Neuronal stem cell (in vitro differentiated cells): ENCODE measurements at regions not wholly inside any gene's neighbourhood (a gene's known extent, or its start where the extent isn't known, plus 50 kb on each side); places are given as distances from the start of the nearest gene placed in this dataset.

Experiments used
- DNase-seq: peaks from one replicate; pipeline ENCODE4 v3.0.0-alpha.2; 2013; ENCODE audit warnings: low spot score
- H2AFZ ChIP-seq: one replicate; pipeline ENCODE4 v1.6.1; 2013; ENCODE audit warnings: mild to moderate bottlenecking, low read length, inconsistent platforms
- H2AK5ac ChIP-seq: 2 replicates; pipeline ENCODE4 v1.6.1; 2013; ENCODE audit warnings: low read depth, mild to moderate bottlenecking, inconsistent platforms, low read length, moderate library complexity, mixed read lengths
- H2BK120ac ChIP-seq: 2 replicates; pipeline ENCODE4 v1.6.1; 2013; ENCODE audit warnings: low read depth, mild to moderate bottlenecking, inconsistent platforms, low read length, moderate library complexity, mixed read lengths
- H2BK12ac ChIP-seq: one replicate; pipeline ENCODE4 v1.6.1; 2013; ENCODE audit warnings: low read length, inconsistent platforms
- H2BK15ac ChIP-seq: 2 replicates; pipeline ENCODE4 v1.6.1; 2013; ENCODE audit warnings: mild to moderate bottlenecking, low read length, inconsistent platforms, mixed read lengths
- H2BK5ac ChIP-seq: one replicate; pipeline ENCODE4 v1.6.1; 2013; ENCODE audit warnings: inconsistent platforms, mild to moderate bottlenecking, low read length, moderate library complexity
- H3K14ac ChIP-seq: one replicate; pipeline ENCODE4 v1.6.1; 2013; ENCODE audit warnings: low read length, inconsistent platforms
- H3K18ac ChIP-seq: 2 replicates; pipeline ENCODE4 v1.6.1; 2013; ENCODE audit warnings: low read length, inconsistent platforms
- H3K23ac ChIP-seq: 2 replicates; pipeline ENCODE4 v1.6.1; 2013; ENCODE audit warnings: low read depth, mild to moderate bottlenecking, mixed read lengths, low read length, inconsistent platforms; ENCODE audit not compliant: poor library complexity
- H3K27ac ChIP-seq: replicated peaks from 3 replicates; pipeline ENCODE4 v1.5.1; 2013; ENCODE audit warnings: low read length, inconsistent platforms
- H3K27me3 ChIP-seq, 3 experiments: 2 replicates each; pipeline ENCODE4 v1.6.1; 2013; ENCODE audit warnings: low read length in 3 of 3, mild to moderate bottlenecking in 2 of 3, inconsistent platforms in 1 of 3, low read depth in 1 of 3, mixed read lengths in 1 of 3, moderate library complexity in 1 of 3; ENCODE audit not compliant: control insufficient read depth in 3 of 3, insufficient read depth in 3 of 3
- H3K36me3 ChIP-seq, 2 donors: replicated peaks in 1 of 2; 2 replicates each; pipeline ENCODE4 v1.6.1; 2013; ENCODE audit warnings: low read length in 2 of 2; ENCODE audit not compliant: control insufficient read depth in 2 of 2, insufficient read depth in 2 of 2
- H3K4ac ChIP-seq: 2 replicates; pipeline ENCODE4 v1.6.1; 2013; ENCODE audit warnings: inconsistent platforms, mild to moderate bottlenecking, low read length, moderate library complexity
- H3K4me1 ChIP-seq, 2 donors: 1 replicate in 1 of 2; 2 replicates in 1 of 2; pipeline ENCODE4 v1.6.1; 2013; ENCODE audit warnings: low read length in 2 of 2, low read depth in 1 of 2; ENCODE audit not compliant: control insufficient read depth in 2 of 2, insufficient read depth in 1 of 2
- H3K4me2 ChIP-seq: one replicate; pipeline ENCODE4 v1.6.1; 2013; ENCODE audit warnings: mild to moderate bottlenecking, low read length, inconsistent platforms; ENCODE audit not compliant: insufficient read depth, poor library complexity, severe bottlenecking
- H3K4me3 ChIP-seq, 2 donors: 2 replicates each; pipeline ENCODE4 v1.5.1; 2013; ENCODE audit warnings: low read length in 2 of 2, mild to moderate bottlenecking in 2 of 2, inconsistent platforms in 1 of 2, moderate library complexity in 1 of 2
- H3K79me1 ChIP-seq: one replicate; pipeline ENCODE4 v1.6.1; 2013; ENCODE audit warnings: low read depth, mild to moderate bottlenecking, inconsistent platforms, low read length, moderate library complexity
- H3K9ac ChIP-seq: one replicate; pipeline ENCODE4 v1.6.1; 2013; ENCODE audit warnings: mild to moderate bottlenecking, low read depth, low read length, inconsistent platforms; ENCODE audit not compliant: poor library complexity
- H3K9me3 ChIP-seq, 2 donors: replicated peaks in 1 of 2; 2 replicates each; pipeline versions ENCODE3 to v1.6.1; 2013; ENCODE audit warnings: low read length in 2 of 2, mild to moderate bottlenecking in 2 of 2, inconsistent platforms in 1 of 2, low read depth in 1 of 2, mixed read lengths in 1 of 2, moderate library complexity in 1 of 2; ENCODE audit not compliant: control insufficient read depth in 2 of 2, insufficient read depth in 1 of 2
- H4K8ac ChIP-seq: one replicate; pipeline ENCODE4 v1.6.1; 2013; ENCODE audit warnings: low read depth, mild to moderate bottlenecking, inconsistent platforms, low read length, moderate library complexity
- H4K91ac ChIP-seq: one replicate; pipeline ENCODE4 v1.6.1; 2013; ENCODE audit warnings: low read length, low read depth, mild to moderate bottlenecking, inconsistent platforms; ENCODE audit not compliant: poor library complexity
- WGBS, 2 donors: extraction: QIAGEN DNeasy Blood & Tissue Kit; methylation state at CpG; one replicate each; pipeline ENCODE4 v1.1.7; 2013; ENCODE audit warnings: missing lambda C conversion rate in 2 of 2, mixed read lengths in 1 of 2; ENCODE audit not compliant: insufficient read length in 2 of 2, insufficient replicate concordance in 1 of 2; ENCODE audit errors: extremely low coverage in 2 of 2; 5-methylcytosine and 5-hydroxymethylcytosine counted together

DNA sequence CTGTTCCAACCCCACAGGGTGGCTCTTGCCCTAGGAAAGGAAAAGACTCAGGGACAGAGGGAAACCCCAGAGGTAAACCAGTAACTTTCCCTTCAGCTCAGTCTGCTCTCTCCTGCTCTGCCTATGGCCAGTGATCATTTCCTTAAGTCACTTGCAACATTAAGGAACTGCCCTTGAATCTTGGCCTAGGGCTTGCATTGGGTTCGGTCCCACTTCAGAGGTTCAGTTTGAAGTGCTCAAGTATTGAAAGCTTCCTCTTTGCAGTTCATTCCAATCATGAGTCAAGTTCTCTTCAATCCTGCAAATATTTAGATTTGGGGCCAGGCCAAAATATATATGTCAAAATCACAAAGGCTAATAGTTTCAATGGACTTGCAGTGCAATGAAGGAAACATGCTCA, 97.7 kb upstream of the IRF2BP2 start:
- no peaks in the 10 kb centered on the region for H3K79me1 ChIP-seq
- no peaks in the 10 kb centered on the region for H3K27me3 ChIP-seq
- H3K4me3 ChIP-seq = no peak overlapping the region
- H3K9me3 ChIP-seq = peaks cover 0 to 2% of the 10 kb centered on the region in 2 donors
- WGBS, 2 donors = no CpG with 5 or more reads among the region's 1 CpG
- DNase-seq = no peak
- no peak overlapping the region for H3K23ac ChIP-seq
- no peak overlapping the region for H2BK5ac ChIP-seq
- H2BK120ac ChIP-seq = no peak overlapping the region
- no peak overlapping the region for H3K4me2 ChIP-seq
- no peak overlapping the region for H2AK5ac ChIP-seq
- H3K18ac ChIP-seq = no peak overlapping the region
- no peak overlapping the region for H3K4ac ChIP-seq
- no peak overlapping the region for H2BK12ac ChIP-seq
- H2BK15ac ChIP-seq = no peak overlapping the region
- no peak overlapping the region for H4K8ac ChIP-seq
- H2AFZ ChIP-seq = no peak overlapping the region
- no peak overlapping the region for H4K91ac ChIP-seq
- peaks cover 0 to 2% of the 10 kb centered on the region in 2 donors for H3K4me1 ChIP-seq
- no peak overlapping the region for H3K9ac ChIP-seq
- H3K36me3 ChIP-seq = no peaks in the 10 kb centered on the region
- no peak overlapping the region for H3K27ac ChIP-seq
- H3K14ac ChIP-seq = no peak overlapping the region

DNA sequence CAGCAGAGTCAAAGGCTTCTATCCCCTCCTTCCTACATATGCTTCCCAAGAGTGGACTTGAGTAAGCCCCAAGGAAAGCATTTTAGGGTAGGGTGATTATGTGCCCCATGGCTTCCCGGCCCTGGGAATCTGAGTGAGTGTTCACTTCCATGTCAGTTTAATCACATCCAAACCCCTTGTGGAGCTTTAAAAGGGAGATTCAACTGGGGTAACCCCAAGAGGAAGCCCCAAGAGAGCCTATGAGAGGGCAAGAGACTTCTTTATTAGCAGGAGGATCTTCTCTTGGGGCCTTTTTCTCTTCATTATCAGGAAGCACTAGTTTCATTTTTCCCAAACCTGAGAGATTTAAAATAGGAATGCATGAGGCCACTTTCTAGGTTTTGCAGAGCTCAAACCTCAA, 97.0 kb upstream of the IRF2BP2 start:
- Histone ChIP-seq H3K23ac (no peak overlapping the region), H3K4me1 (peaks cover 0 to 2% of the 10 kb centered on the region in 2 donors), H3K14ac (no peak overlapping the region), H3K36me3 (no peaks in the 10 kb centered on the region), H3K79me1 (no peaks in the 10 kb centered on the region), H2BK15ac (no peak overlapping the region), H3K27me3 (no peaks in the 10 kb centered on the region), H2AK5ac (no peak overlapping the region), H3K9me3 (peaks cover 0 to 2% of the 10 kb centered on the region in 2 donors), H4K8ac (no peak overlapping the region), H3K27ac (no peak overlapping the region), H3K4me3 (no peak overlapping the region), H3K18ac (no peak overlapping the region), H2BK120ac (no peak overlapping the region), H4K91ac (no peak overlapping the region), H3K4me2 (no peak overlapping the region), H2AFZ (no peak overlapping the region), H2BK12ac (no peak overlapping the region), H2BK5ac (no peak overlapping the region), H3K4ac (no peak overlapping the region), H3K9ac (no peak overlapping the region)
- DNase-seq = no peak
- no CpG with 5 or more reads among the region's 1 CpG for WGBS, 2 donors

DNA sequence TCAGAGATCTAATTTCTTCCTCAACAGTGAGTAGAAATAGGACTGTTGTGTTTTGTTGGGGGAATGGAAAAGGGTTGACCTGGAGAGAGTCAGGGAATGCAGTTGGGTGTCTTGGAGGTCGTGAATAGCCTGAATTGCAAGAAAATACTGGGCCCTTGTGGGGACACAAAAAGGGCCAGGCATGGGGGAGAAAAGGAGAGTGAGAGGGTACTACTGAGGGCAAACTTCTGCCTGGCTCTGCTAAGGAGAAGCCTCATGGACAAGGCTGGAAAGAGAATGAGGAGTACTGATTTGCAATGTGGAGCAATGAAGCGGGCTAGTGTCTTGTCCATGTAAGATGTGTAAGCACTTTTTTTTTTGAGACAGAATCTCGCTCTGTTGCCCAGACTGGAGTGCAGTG, 96.2 kb upstream of the IRF2BP2 start:
- Histone ChIP-seq H3K18ac (no peak overlapping the region), H3K23ac (no peak overlapping the region), H3K27me3 (no peaks in the 10 kb centered on the region), H3K4me1 (peaks cover 0 to 2% of the 10 kb centered on the region in 2 donors), H3K4me2 (no peak overlapping the region), H4K8ac (no peak overlapping the region), H2AFZ (no peak overlapping the region), H2BK12ac (no peak overlapping the region), H2BK5ac (no peak overlapping the region), H3K79me1 (no peaks in the 10 kb centered on the region), H2AK5ac (no peak overlapping the region), H2BK120ac (no peak overlapping the region), H3K27ac (no peak overlapping the region), H3K36me3 (no peaks in the 10 kb centered on the region), H4K91ac (no peak overlapping the region), H3K4ac (no peak overlapping the region), H3K4me3 (no peak overlapping the region), H3K9ac (no peak overlapping the region), H3K14ac (no peak overlapping the region), H3K9me3 (peaks cover 0 to 2% of the 10 kb centered on the region in 2 donors), H2BK15ac (no peak overlapping the region)
- no peak for DNase-seq
- no CpG with 5 or more reads among the region's 3 CpGs for WGBS, 2 donors

DNA sequence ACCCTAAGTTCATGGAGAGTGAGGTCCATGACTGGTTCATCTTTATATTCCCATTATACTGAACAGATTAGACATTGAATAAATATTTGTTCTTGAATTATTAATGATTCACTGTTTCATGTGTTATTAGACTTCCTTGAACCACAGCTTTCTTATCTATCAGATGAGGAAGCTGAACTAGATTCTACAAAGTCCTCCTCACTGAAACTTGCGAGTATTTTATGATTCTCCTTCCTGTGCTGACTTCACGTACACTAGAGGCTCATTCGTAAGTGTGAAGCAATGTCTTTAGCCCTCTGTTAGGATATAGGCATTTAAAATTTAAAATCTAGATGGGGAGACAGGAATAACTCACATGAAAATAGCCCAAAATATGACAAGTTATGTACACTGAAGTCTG, 95.6 kb upstream of the IRF2BP2 start:
- Histone ChIP-seq H2BK5ac (no peak overlapping the region), H2BK15ac (no peak overlapping the region), H3K4me1 (peaks cover 0 to 2% of the 10 kb centered on the region in 2 donors), H3K14ac (no peak overlapping the region), H3K4ac (no peak overlapping the region), H3K36me3 (no peaks in the 10 kb centered on the region), H2AK5ac (no peak overlapping the region), H3K4me2 (no peak overlapping the region), H3K79me1 (no peaks in the 10 kb centered on the region), H3K9me3 (peaks cover 0 to 2% of the 10 kb centered on the region in 2 donors), H3K27me3 (no peaks in the 10 kb centered on the region), H3K4me3 (no peak overlapping the region), H2BK120ac (no peak overlapping the region), H3K27ac (no peak overlapping the region), H4K8ac (no peak overlapping the region), H3K23ac (no peak overlapping the region), H2BK12ac (no peak overlapping the region), H2AFZ (no peak overlapping the region), H3K18ac (no peak overlapping the region), H4K91ac (no peak overlapping the region), H3K9ac (no peak overlapping the region)
- no peak for DNase-seq
- WGBS, 2 donors = no CpG with 5 or more reads among the region's 3 CpGs
